GM23248 (cell line): ENCODE measurements at regions not wholly inside any gene's neighbourhood (a gene's known extent, or its start where the extent isn't known, plus 50 kb on each side); places are given as distances from the start of the nearest gene placed in this dataset.
A peak's percentile ranks its signal among the peaks of the same experiment; 100 is the strongest.

Source experiments
- DNase-seq: peaks from one replicate; pipeline ENCODE4 v3.0.0-alpha.2; 2015
- H2AFZ ChIP-seq: fragments of 200-600 bp; sonication (generic); 2 replicates; pipeline ENCODE4 v1.6.1; 2016; ENCODE audit warnings: antibody characterized with exemption
- H3F3A ChIP-seq: fragments of 200-600 bp; sonication (generic); 2 replicates; pipeline ENCODE4 v1.6.1; 2016; ENCODE audit warnings: mild to moderate bottlenecking, antibody characterized with exemption, mixed run types; ENCODE audit not compliant: insufficient read depth
- H3K27ac ChIP-seq: fragments of 200-600 bp; sonication (generic); 2 replicates; pipeline ENCODE4 v1.5.1; 2016; ENCODE audit warnings: mild to moderate bottlenecking
- H3K27me3 ChIP-seq: fragments of 200-600 bp; sonication (generic); replicated peaks from 2 replicates; pipeline ENCODE4 v1.6.1; 2016; ENCODE audit warnings: mild to moderate bottlenecking; ENCODE audit not compliant: insufficient read depth
- H3K36me3 ChIP-seq: fragments of 200-600 bp; sonication (generic); 2 replicates; pipeline ENCODE4 v1.6.1; 2016; ENCODE audit warnings: low read depth, mild to moderate bottlenecking
- H3K4me1 ChIP-seq: fragments of 200-600 bp; sonication (generic); 2 replicates; pipeline ENCODE4 v1.6.1; 2016; ENCODE audit warnings: mild to moderate bottlenecking; ENCODE audit not compliant: insufficient read depth
- H3K4me2 ChIP-seq: fragments of 200-600 bp; sonication (generic); one replicate; pipeline ENCODE4 v1.6.1; 2016; ENCODE audit warnings: mild to moderate bottlenecking; ENCODE audit not compliant: unreplicated experiment
- H3K4me3 ChIP-seq: fragments of 200-600 bp; sonication (generic); 2 replicates; pipeline ENCODE4 v1.5.1; 2016; ENCODE audit warnings: mild to moderate bottlenecking
- H3K79me2 ChIP-seq: fragments of 200-600 bp; sonication (generic); 2 replicates; pipeline ENCODE4 v1.6.1; 2016; ENCODE audit warnings: mild to moderate bottlenecking; ENCODE audit not compliant: insufficient read depth
- H3K9ac ChIP-seq: fragments of 200-600 bp; sonication (generic); 2 replicates; pipeline ENCODE4 v1.6.1; 2016; ENCODE audit warnings: mild to moderate bottlenecking
- H3K9me2 ChIP-seq: fragments of 200-600 bp; sonication (generic); 2 replicates; pipeline ENCODE4 v1.6.1; 2016; ENCODE audit warnings: mixed run types, mild to moderate bottlenecking, moderate library complexity; ENCODE audit not compliant: insufficient read depth
- H3K9me3 ChIP-seq: fragments of 200-600 bp; sonication (generic); one replicate; pipeline ENCODE4 v1.6.1; 2017; ENCODE audit warnings: low read depth
- H4K20me1 ChIP-seq: fragments of 200-600 bp; sonication (generic); 2 replicates; pipeline ENCODE4 v1.6.0; 2016; ENCODE audit not compliant: insufficient read depth
- EZH2 ChIP-seq: fragments of 200-600 bp; sonication (generic); IDR thresholded peaks from 2 replicates; pipeline ENCODE4 v1.6.1; 2018; ENCODE audit warnings: antibody characterized with exemption, mild to moderate bottlenecking; ENCODE audit not compliant: insufficient read depth, poor library complexity, severe bottlenecking
- EZH2phosphoT487 ChIP-seq: fragments of 200-600 bp; sonication (generic); IDR thresholded peaks from 2 replicates; pipeline ENCODE4 v1.6.1; 2018; ENCODE audit warnings: antibody characterized with exemption, moderate library complexity, mild to moderate bottlenecking, low read depth; ENCODE audit not compliant: insufficient read depth
- WGBS, 2 experiments: methylation state at CpG; one replicate each; pipeline ENCODE4 v1.1.6; 2015 to 2017; ENCODE audit warnings: low lambda C conversion rate in 2 of 2, low coverage in 1 of 2; ENCODE audit errors: missing lambda C conversion rate in 2 of 2; 5-methylcytosine and 5-hydroxymethylcytosine counted together
- in situ Hi-C: fragments of 300-500 bp; cut with MboI; formaldehyde crosslinking; loops from 2 replicates; pipeline ENCODE4 v1.15.0; 2020

DNA sequence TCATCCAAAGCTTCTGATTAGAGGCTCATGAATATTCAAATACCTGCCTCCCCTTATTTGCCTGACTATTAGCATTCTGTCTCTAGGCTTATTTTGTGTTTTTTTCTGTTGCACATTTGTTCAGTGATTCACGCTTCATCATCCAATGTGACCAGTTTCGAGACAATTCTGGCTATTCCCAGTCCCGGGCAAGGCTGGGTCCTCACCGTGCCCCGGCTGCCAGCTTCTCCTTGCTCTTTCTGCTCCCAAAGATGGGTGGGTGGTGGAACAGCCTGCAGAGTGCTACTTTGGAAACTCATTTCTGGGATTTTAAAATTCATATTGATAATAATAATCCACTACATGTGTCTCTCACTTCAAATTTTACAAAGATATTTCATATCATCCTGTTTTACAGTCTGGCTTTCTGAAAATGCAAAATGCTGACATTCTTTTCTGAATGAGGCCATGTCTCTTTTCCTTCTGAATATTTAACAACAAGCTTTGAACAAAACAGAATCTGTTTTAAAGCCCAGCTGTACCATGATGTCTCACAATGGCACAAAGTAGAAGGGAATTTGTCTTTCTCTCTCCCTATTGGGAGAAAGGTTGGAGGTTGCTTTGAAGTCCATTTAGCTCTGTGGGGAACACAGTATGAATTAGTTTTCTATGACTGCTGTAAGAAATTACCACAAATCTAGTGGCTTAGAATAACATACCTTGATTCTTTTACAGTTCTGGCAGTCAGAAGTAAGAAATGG is 116.9 kb upstream of the CDH13 start:
- no peaks in the 10 kb centered on the region for H3K9me3 ChIP-seq
- TF ChIP-seq EZH2: no peak
- no peak for TF ChIP-seq EZH2phosphoT487
- in situ Hi-C loops: no loop called here

GRCh38 chr16:82506692-82507670 is 119.8 kb upstream of the CDH13 start:
- H3K36me3 ChIP-seq: no peaks in the 10 kb centered on the region
- H4K20me1 ChIP-seq: no peaks in the 10 kb centered on the region
- in situ Hi-C loops: no loop called here
- no peaks in the 10 kb centered on the region for H3K4me1 ChIP-seq
- no peaks in the 10 kb centered on the region for H3K79me2 ChIP-seq
- no peaks in the 10 kb centered on the region for H3F3A ChIP-seq
- no peak overlapping the region for H3K9ac ChIP-seq
- no peak overlapping the region for H2AFZ ChIP-seq
- no peak overlapping the region for H3K4me3 ChIP-seq
- H3K4me2 ChIP-seq: no peak overlapping the region
- no peaks in the 10 kb centered on the region for H3K9me3 ChIP-seq
- H3K27me3 ChIP-seq: peaks cover 6% of the 10 kb centered on the region; the same call in 1 of the 2 replicates
- no peak for TF ChIP-seq EZH2phosphoT487
- TF ChIP-seq EZH2: no peak
- H3K27ac ChIP-seq: no peak overlapping the region
- DNase-seq: peak; percentile 14
- WGBS, 2 experiments: 25 to 29% methylated on average over 19 of the region's 19 CpGs
- H3K9me2 ChIP-seq: no peaks in the 10 kb centered on the region

More for the DNA sequence above, 116.9 kb upstream of the CDH13 start:
- H3K36me3 ChIP-seq: no peaks in the 10 kb centered on the region
- peaks cover 11% of the 10 kb centered on the region; the same call in 1 of the 2 replicates for H3K27me3 ChIP-seq
- no peaks in the 10 kb centered on the region for H3K79me2 ChIP-seq
- WGBS, 2 experiments: 28 to 35% methylated on average over 5 of the region's 5 CpGs
- no peaks in the 10 kb centered on the region for H4K20me1 ChIP-seq
- H3K27ac ChIP-seq: no peak overlapping the region
- H3K9me2 ChIP-seq: no peaks in the 10 kb centered on the region
- no peak overlapping the region for H2AFZ ChIP-seq
- no peak overlapping the region for H3K9ac ChIP-seq
- no peak overlapping the region for H3K4me3 ChIP-seq
- H3F3A ChIP-seq: no peaks in the 10 kb centered on the region
- no peak overlapping the region for H3K4me2 ChIP-seq
- no peaks in the 10 kb centered on the region for H3K4me1 ChIP-seq
- DNase-seq: peak; percentile 49

DNA sequence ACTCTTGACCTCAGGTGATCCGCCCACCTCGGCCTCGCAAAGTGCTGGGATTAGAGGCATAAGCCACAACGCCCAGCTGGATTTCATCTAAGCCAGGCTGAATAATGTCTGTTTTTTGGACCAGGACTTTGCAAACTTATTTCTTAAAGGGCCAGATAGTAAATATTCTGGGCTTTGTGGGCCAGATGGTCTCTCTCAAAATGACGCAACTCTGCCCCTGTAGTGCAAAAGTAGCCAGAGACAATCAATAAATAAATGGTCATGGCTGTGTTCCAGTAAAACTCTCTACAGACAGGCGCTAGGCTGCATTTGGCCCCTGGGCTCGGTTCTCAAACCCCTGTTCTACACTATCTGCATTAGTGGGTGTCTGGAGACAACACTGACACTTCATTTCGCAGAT is 121.9 kb upstream of the CDH13 start:
- Histone ChIP-seq H3K4me2 (no peak overlapping the region), H3K4me1 (no peaks in the 10 kb centered on the region), H3K9me3 (no peaks in the 10 kb centered on the region), H3K36me3 (no peaks in the 10 kb centered on the region), H4K20me1 (no peaks in the 10 kb centered on the region), H3K4me3 (no peak overlapping the region), H3K27me3 (peaks cover under 1% of the 10 kb centered on the region; the same call in 1 of the 2 replicates), H3K27ac (no peak overlapping the region), H3F3A (no peaks in the 10 kb centered on the region), H3K9me2 (no peaks in the 10 kb centered on the region), H3K9ac (no peak overlapping the region), H3K79me2 (no peaks in the 10 kb centered on the region), H2AFZ (no peak overlapping the region)
- WGBS, 2 experiments: 35 to 36% methylated on average over 8 of the region's 8 CpGs
- DNase-seq: no peak
- in situ Hi-C loops: no loop called here
- TF ChIP-seq EZH2: no peak
- TF ChIP-seq EZH2phosphoT487: no peak

DNA sequence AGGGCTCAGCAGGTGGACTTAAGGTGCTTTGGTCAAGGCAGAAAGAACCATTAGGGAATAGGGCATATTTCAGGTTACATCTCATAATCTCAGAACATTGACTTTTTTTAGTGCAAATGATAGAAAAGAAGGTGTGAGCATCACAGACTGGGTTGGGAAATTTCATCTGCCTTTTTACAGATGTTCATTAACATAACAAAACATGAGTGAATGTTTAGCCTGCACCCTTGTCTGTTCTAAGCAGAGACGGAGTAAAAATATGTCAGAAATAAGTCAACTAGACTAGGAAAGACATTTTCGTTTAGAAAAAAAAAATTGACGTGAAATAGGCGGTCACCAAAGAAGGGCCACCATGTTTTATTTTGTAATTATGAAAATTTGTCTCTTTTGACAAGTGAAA is 127.5 kb upstream of the CDH13 start:
- Histone ChIP-seq H3K4me2 (no peak overlapping the region), H3K79me2 (no peaks in the 10 kb centered on the region), H3K9ac (no peak overlapping the region), H2AFZ (no peak overlapping the region), H3K9me3 (no peaks in the 10 kb centered on the region), H3K27me3 (peaks cover 4% of the 10 kb centered on the region; the same call in 1 of the 2 replicates), H3K9me2 (no peaks in the 10 kb centered on the region), H3K4me3 (no peak overlapping the region), H3K4me1 (no peaks in the 10 kb centered on the region), H4K20me1 (no peaks in the 10 kb centered on the region), H3K27ac (no peak overlapping the region), H3F3A (no peaks in the 10 kb centered on the region), H3K36me3 (no peaks in the 10 kb centered on the region)
- no peak for DNase-seq
- in situ Hi-C loops: no loop called here
- TF ChIP-seq EZH2phosphoT487 (no peak), EZH2 (no peak)
- 37 to 46% methylated on average over 4 of the region's 4 CpGs for WGBS, 2 experiments
